Lower leg skin (tissue), 3 donors: ENCODE measurements at regions not wholly inside any gene's neighbourhood (a gene's known extent, or its start where the extent isn't known, plus 50 kb on each side); places are given as distances from the start of the nearest gene placed in this dataset.

ENCODE experiments used
- CTCF ChIP-seq, 3 donors: fragments of 450-650 bp; IDR thresholded peaks; one replicate each; pipeline ENCODE4 v1.5.1; 2016; ENCODE audit warnings: antibody characterized with exemption in 3 of 3, mild to moderate bottlenecking in 3 of 3, moderate library complexity in 2 of 3
- POLR2A ChIP-seq, 2 donors: fragments of 450-650 bp; IDR thresholded peaks; one replicate each; pipeline ENCODE4 v1.6.1; 2016 to 2017; ENCODE audit warnings: antibody characterized with exemption in 2 of 2, mild to moderate bottlenecking in 1 of 2, moderate library complexity in 1 of 2

GRCh38 chr3:56860351-56860750, 58.6 kb upstream of the ARHGEF3 start:
- no peak for TF ChIP-seq POLR2A (IDR thresholded peaks at IDR 0.05)
- no peak for TF ChIP-seq CTCF (IDR thresholded peaks at IDR 0.05)
